ENCODE measurements at regions not wholly inside any gene's neighbourhood (a gene's known extent, or its start where the extent isn't known, plus 50 kb on each side); places are given as distances from the start of the nearest gene placed in this dataset.

DNA sequence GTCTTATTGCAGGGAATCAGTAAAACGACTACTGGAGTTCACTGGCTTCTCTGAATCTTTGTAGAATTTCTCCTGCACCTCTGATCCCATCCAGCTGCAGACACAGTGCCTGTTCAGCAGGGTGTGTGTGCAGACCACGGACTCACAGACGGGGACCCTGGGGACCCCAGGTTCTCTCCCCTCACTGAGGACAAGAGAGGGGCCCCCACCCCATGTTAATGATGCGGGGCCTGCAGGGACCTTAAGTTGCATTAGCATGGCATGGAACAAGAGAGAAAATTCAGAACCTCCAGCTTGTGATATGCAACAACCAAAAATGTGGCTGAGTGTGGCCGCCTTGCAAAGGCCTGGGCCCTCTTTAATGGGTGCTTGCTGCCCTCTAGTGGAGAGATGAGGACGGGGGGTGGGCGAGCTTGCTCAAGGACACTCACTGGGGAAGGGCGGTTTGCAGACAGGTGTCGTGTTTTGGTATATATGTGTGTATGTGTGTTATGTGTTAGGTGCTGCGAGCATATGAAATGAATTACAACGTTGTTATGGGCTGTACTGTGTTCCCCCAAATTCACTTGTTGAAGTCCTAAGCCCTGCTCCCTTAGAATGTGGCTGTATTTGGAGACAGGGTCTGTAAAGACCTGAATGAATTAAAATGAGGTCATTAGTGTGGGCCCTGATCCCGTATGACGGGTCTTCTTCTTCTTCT, 84.4 kb upstream of the SEPTIN5 start:
- peak; percentile 80 for DNase-seq (ENCODE audit: low read depth)
- no peak overlapping the region for H3K4me3 ChIP-seq (ENCODE audit: low read depth, low read length)
- TF ChIP-seq, protein P1, sequence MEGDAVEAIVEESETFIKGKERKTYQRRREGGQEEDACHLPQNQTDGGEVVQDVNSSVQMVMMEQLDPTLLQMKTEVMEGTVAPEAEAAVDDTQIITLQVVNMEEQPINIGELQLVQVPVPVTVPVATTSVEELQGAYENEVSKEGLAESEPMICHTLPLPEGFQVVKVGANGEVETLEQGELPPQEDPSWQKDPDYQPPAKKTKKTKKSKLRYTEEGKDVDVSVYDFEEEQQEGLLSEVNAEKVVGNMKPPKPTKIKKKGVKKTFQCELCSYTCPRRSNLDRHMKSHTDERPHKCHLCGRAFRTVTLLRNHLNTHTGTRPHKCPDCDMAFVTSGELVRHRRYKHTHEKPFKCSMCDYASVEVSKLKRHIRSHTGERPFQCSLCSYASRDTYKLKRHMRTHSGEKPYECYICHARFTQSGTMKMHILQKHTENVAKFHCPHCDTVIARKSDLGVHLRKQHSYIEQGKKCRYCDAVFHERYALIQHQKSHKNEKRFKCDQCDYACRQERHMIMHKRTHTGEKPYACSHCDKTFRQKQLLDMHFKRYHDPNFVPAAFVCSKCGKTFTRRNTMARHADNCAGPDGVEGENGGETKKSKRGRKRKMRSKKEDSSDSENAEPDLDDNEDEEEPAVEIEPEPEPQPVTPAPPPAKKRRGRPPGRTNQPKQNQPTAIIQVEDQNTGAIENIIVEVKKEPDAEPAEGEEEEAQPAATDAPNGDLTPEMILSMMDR (IDR thresholded peaks at IDR 0.05; ENCODE audit: insufficient read depth, low read length): peak; percentile 95

GRCh38 chr22:19630614-19631013, 83.7 kb upstream of the SEPTIN5 start:
- H3K4me3 ChIP-seq (ENCODE audit: low read depth, low read length): no peak overlapping the region
- TF ChIP-seq, protein P1 (IDR thresholded peaks at IDR 0.05; ENCODE audit: insufficient read depth, low read length): no peak
- DNase-seq (ENCODE audit: low read depth): no peak

GRCh38 chr22:19631899-19632667, 82.2 kb upstream of the SEPTIN5 start:
- TF ChIP-seq, protein P1 (IDR thresholded peaks at IDR 0.05; ENCODE audit: insufficient read depth, low read length): peak; percentile 75
- no peak overlapping the region for H3K4me3 ChIP-seq (ENCODE audit: low read depth, low read length)
- peak; percentile 49 for DNase-seq (ENCODE audit: low read depth)

DNA sequence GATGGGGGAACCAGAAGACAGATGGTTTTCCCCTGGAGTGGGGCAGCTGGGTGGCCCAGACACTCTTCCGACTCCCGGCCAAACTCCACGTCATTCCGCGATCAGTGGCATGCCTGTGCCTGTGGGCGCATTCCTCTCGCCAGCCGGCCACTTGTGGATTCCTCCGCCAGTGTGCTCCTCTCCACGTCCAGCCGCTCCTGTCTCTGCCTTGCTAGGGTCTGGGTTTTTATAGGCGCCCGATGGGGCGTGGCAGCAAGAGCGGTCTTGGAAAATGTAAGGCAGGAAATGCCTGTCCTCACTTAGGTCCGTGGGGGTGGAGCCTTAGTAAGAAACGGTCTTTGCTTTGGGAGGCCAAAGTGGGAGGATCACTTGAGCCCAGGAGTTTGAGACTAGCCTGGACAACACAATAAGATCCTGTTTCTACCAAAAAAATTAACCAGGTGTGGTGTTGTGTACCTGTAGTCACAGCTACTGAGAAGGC, 81.6 kb upstream of the SEPTIN5 start:
- TF ChIP-seq, protein P1 (IDR thresholded peaks at IDR 0.05; ENCODE audit: insufficient read depth, low read length): no peak
- no peak overlapping the region for H3K4me3 ChIP-seq (ENCODE audit: low read depth, low read length)
- no peak for DNase-seq (ENCODE audit: low read depth)

DNA sequence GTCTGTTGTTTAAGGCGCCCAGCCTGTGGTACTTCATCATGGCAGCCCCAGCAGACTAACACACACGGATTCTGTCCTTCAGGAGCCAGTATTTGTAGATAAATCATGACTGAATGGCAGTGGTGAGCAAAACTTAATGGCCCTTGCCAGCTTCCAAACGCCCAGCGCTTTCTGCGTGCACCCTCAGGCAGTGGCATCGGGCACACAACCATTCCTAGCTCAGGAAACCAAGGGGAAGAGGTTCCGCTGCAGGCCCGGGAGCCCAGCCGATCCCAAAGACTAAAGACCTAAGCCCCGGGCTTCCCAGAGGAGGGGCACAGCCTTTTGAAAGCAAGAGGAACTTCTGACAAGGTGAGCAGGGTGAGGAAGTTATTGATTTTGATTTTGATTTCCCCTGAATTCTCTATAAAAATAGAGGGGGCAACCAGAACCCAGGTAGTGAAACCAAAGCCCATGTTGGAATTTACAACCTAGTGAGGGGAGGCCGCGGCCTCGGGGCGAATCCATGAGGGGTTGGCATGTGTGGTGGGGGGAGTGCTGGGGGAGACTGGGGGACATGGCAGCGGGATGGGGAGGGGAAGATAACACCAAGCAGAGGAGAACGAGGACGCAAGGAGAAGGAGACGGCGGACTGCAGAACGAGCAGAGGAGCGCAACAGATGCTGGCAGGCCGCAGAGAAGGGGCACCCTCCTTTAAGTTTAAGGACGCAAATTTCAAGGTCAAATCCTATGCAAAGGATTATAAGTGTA, 79.9 kb upstream of the SEPTIN5 start:
- H3K4me3 ChIP-seq (ENCODE audit: low read depth, low read length): no peak overlapping the region
- no peak for DNase-seq (ENCODE audit: low read depth)
- TF ChIP-seq, protein P1 (IDR thresholded peaks at IDR 0.05; ENCODE audit: insufficient read depth, low read length): no peak

- no peak for DNase-seq (ENCODE audit: low read depth)
- TF ChIP-seq, protein P1 (IDR thresholded peaks at IDR 0.05; ENCODE audit: insufficient read depth, low read length): no peak
- H3K4me3 ChIP-seq (ENCODE audit: low read depth, low read length): no peak overlapping the region
Observed at GRCh38 chr22:19635644-19636043, 78.7 kb upstream of the SEPTIN5 start.
